Panc1 (cell line): ENCODE measurements at regions not wholly inside any gene's neighbourhood (a gene's known extent, or its start where the extent isn't known, plus 50 kb on each side); places are given as distances from the start of the nearest gene placed in this dataset.
"Not testable (repeated sequence)": the region's sequence is repeated elsewhere in the genome, so short reads cannot be mapped to it uniquely, and the experiment has no call there.

ENCODE experiments used
- ATAC-seq: fragments of 200-7000 bp; cut with Tn5 transposase; 2 replicates; pipeline ENCODE4 v1.9.1; 2020; ENCODE audit warnings: mild to moderate bottlenecking, moderate library complexity
- BruUV-seq: library from RNA; stranded (reverse); fragments of 400-500 nt; replicated peaks from 2 replicates; lab custom pipeline; 2021; lab: Mats Ljungman, UMichigan
- CTCF ChIA-PET: fragments of 300-600 bp; sonication (Branson Sonifier 250); formaldehyde crosslinking; loops from one replicate; lab custom pipeline; 2022; ENCODE audit warnings: antibody characterized with exemption; lab: Charles Lee
- POLR2A ChIA-PET: fragments of 300-600 bp; sonication (Branson Sonifier 250); formaldehyde crosslinking; loops from one replicate; lab custom pipeline; 2022; ENCODE audit warnings: antibody characterized with exemption; lab: Charles Lee
- DNase-seq: peaks from one replicate; pipeline ENCODE4 v3.0.0-alpha.2; 2010; ENCODE audit warnings: low read depth, low spot score
- H3K27ac ChIP-seq: 2 replicates; pipeline ENCODE4 v1.5.1; 2011; ENCODE audit warnings: mild to moderate bottlenecking, low read length, inconsistent platforms
- H3K27me3 ChIP-seq: fragments of 200-500 bp; sonication (Bioruptor generic); 2 replicates; pipeline ENCODE4 v1.6.0; 2014; ENCODE audit warnings: low read length, inconsistent platforms; ENCODE audit not compliant: control insufficient read depth, insufficient read depth
- H3K36me3 ChIP-seq: fragments of 200-500 bp; sonication (Bioruptor generic); 2 replicates; pipeline ENCODE4 v1.5.1; 2014; ENCODE audit warnings: inconsistent platforms, mild to moderate bottlenecking, low read length, moderate library complexity; ENCODE audit not compliant: control insufficient read depth, insufficient read depth
- H3K4me1 ChIP-seq: 2 replicates; pipeline ENCODE4 v1.5.1; 2011; ENCODE audit warnings: inconsistent platforms, mild to moderate bottlenecking, low read length, moderate library complexity; ENCODE audit not compliant: control insufficient read depth, insufficient read depth
- H3K4me3 ChIP-seq, 2 experiments: 2 replicates each; pipeline ENCODE4 v1.5.1; 2011 to 2012; ENCODE audit warnings: low read depth in 2 of 2, low read length in 2 of 2, mild to moderate bottlenecking in 2 of 2, inconsistent platforms in 1 of 2, moderate library complexity in 1 of 2
- H3K9me3 ChIP-seq: fragments of 200-500 bp; sonication (Bioruptor generic); 2 replicates; pipeline ENCODE4 v1.5.1; 2014; ENCODE audit warnings: low read depth, mild to moderate bottlenecking, inconsistent platforms, low read length, moderate library complexity; ENCODE audit not compliant: control insufficient read depth, insufficient read depth
- CTCF ChIP-seq: fragments of 450-650 bp; IDR thresholded peaks from 2 replicates; pipeline ENCODE4 v1.5.1; 2017; ENCODE audit warnings: mild to moderate bottlenecking
- POLR2AphosphoS5 ChIP-seq: IDR thresholded peaks from 2 replicates; pipeline ENCODE4 v1.6.1; 2012; ENCODE audit warnings: mild to moderate bottlenecking, low read depth, low read length, moderate library complexity
- REST ChIP-seq, 2 experiments: IDR thresholded peaks; 2 replicates each; pipeline ENCODE4 v1.6.1; 2011 to 2012; ENCODE audit warnings: low read depth in 2 of 2, control low read depth in 1 of 2, low read length in 1 of 2, mild to moderate bottlenecking in 1 of 2, moderate library complexity in 1 of 2; ENCODE audit not compliant: insufficient read depth in 1 of 2
- SIN3A ChIP-seq: IDR thresholded peaks from 2 replicates; pipeline ENCODE4 v1.6.1; 2012; ENCODE audit warnings: low read depth, mild to moderate bottlenecking, low read length, moderate library complexity, borderline replicate concordance; ENCODE audit not compliant: insufficient read depth
- TCF7L2 ChIP-seq: IDR thresholded peaks from 2 replicates; pipeline ENCODE4 v1.6.1; 2011; ENCODE audit warnings: mild to moderate bottlenecking, low read depth, low read length, inconsistent platforms
- in situ Hi-C: cut with HindIII; loops from 2 replicates; pipeline ENCODE4 v1.10.0; 2016; ENCODE audit warnings: low sequenced_read_pairs, low pct_unique_long_range_greater_than_20kb
- intact Hi-C: fragments of 100-400 bp; cut with micrococcal nuclease; formaldehyde crosslinking; loops from one replicate; pipeline ENCODE4 v1.10.0; 2022; ENCODE audit not compliant: unreplicated experiment

- ATAC-seq, result no peak
- Histone ChIP-seq H3K27me3 (no peaks in the 10 kb centered on the region), H3K36me3 (no peaks in the 10 kb centered on the region), H3K9me3 (no peaks in the 10 kb centered on the region), H3K4me1 (no peaks in the 10 kb centered on the region), H3K27ac (no peak overlapping the region), H3K4me3 (no peak overlapping the region)
- DNase-seq, result no peak
- TF ChIP-seq REST (IDR thresholded peaks at IDR 0.05; ENCODE audit: insufficient read depth in 1 of 2, low read depth in 2 of 2, low read length in 1 of 2), result no peak
- no peak for TF ChIP-seq CTCF
- TF ChIP-seq SIN3A, result no peak
- no peak for TF ChIP-seq TCF7L2
- intact Hi-C loops, result no loop called here
- ChIA-PET POLR2A (no interaction called here), CTCF (no interaction called here)
- in situ Hi-C loops, result no loop called here
- no TSS peak for BruUV-seq
Observed at GRCh38 chr14:105910426-105910825, 384.0 kb downstream of the TMEM121 start.

- H3K27ac ChIP-seq, result no peak overlapping the region
- in situ Hi-C loops (no loop called here), intact Hi-C loops (no loop called here)
- ChIA-PET POLR2A (no interaction called here), CTCF (no interaction called here)
- BruUV-seq, result no TSS peak
- TF ChIP-seq POLR2AphosphoS5 (no peak), SIN3A (no peak), CTCF (no peak), REST (IDR thresholded peaks at IDR 0.05; ENCODE audit: insufficient read depth in 1 of 2, low read depth in 2 of 2, low read length in 1 of 2) (no peak), TCF7L2 (no peak)
- no peaks in the 10 kb centered on the region for H3K9me3 ChIP-seq
- H3K4me3 ChIP-seq, result no peak overlapping the region
- DNase-seq (no peak), ATAC-seq (no peak)
- no peaks in the 10 kb centered on the region for H3K36me3 ChIP-seq
- H3K4me1 ChIP-seq, result no peaks in the 10 kb centered on the region
- H3K27me3 ChIP-seq, result no peaks in the 10 kb centered on the region
Observed at GRCh38 chr14:105911006-105911847, 384.8 kb downstream of the TMEM121 start.

GRCh38 chr14:105911848-105912292 is 385.5 kb downstream of the TMEM121 start:
- ATAC-seq, POLR2A ChIA-PET, CTCF ChIA-PET, H3K4me3 ChIP-seq, H3K36me3 ChIP-seq, H3K9me3 ChIP-seq, H3K4me1 ChIP-seq, intact Hi-C loops, BruUV-seq, DNase-seq, H3K27ac ChIP-seq, H3K27me3 ChIP-seq, in situ Hi-C loops: not testable (repeated sequence)
